ENCODE measurements at regions not wholly inside any gene's neighbourhood (a gene's known extent, or its start where the extent isn't known, plus 50 kb on each side); places are given as distances from the start of the nearest gene placed in this dataset.

DNA sequence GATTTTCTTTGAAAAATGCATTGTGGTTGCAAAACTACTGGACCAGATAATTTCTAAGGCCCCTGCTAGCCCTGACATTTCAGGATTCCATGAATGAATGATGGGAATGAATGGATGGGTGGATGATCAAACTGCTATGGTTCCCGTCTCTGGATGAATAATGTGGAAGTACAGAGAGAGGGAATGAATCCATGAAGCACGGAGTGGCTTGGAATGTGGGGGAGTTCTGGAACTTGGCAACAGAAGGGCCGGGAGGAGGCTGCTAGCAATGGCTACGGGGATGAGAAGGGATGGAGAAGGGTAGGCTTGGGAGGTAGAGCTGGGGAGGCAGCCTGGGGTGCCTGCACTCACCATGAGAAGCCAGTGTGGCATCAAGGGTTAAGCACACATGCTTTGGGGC lies 84.8 kb downstream of the NCR2 start:
- no peak for TF ChIP-seq POLR2A (IDR thresholded peaks at IDR 0.05)
- TF ChIP-seq, protein P1, sequence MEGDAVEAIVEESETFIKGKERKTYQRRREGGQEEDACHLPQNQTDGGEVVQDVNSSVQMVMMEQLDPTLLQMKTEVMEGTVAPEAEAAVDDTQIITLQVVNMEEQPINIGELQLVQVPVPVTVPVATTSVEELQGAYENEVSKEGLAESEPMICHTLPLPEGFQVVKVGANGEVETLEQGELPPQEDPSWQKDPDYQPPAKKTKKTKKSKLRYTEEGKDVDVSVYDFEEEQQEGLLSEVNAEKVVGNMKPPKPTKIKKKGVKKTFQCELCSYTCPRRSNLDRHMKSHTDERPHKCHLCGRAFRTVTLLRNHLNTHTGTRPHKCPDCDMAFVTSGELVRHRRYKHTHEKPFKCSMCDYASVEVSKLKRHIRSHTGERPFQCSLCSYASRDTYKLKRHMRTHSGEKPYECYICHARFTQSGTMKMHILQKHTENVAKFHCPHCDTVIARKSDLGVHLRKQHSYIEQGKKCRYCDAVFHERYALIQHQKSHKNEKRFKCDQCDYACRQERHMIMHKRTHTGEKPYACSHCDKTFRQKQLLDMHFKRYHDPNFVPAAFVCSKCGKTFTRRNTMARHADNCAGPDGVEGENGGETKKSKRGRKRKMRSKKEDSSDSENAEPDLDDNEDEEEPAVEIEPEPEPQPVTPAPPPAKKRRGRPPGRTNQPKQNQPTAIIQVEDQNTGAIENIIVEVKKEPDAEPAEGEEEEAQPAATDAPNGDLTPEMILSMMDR (IDR thresholded peaks at IDR 0.05), result no peak
- TF ChIP-seq POLR2AphosphoS5 (IDR thresholded peaks at IDR 0.05), result no peak
